Body of pancreas (tissue), 4 donors: ENCODE measurements at regions not wholly inside any gene's neighbourhood (a gene's known extent, or its start where the extent isn't known, plus 50 kb on each side); places are given as distances from the start of the nearest gene placed in this dataset.

Experiments
- CTCF ChIP-seq, 7 experiments: fragments of 450-650 bp in 4 of 7; fragments of 200-600 bp in 3 of 7; sonication (generic) in 3 of 7; IDR thresholded peaks; one replicate each; pipeline ENCODE4 v1.5.1; 2016 to 2019; ENCODE audit warnings: antibody characterized with exemption in 7 of 7
- POLR2A ChIP-seq, 3 donors: fragments of 450-650 bp; IDR thresholded peaks; one replicate each; pipeline ENCODE4 v1.6.1; 2016; ENCODE audit warnings: antibody characterized with exemption in 3 of 3, mild to moderate bottlenecking in 2 of 3

- TF ChIP-seq CTCF (IDR thresholded peaks at IDR 0.05) (no peak), POLR2A (IDR thresholded peaks at IDR 0.05) (no peak)
These were observed 1530.1 kb upstream of the PABPC4L start for GRCh38 chr4:135731682-135732081.
